ENCODE measurements at regions not wholly inside any gene's neighbourhood (a gene's known extent, or its start where the extent isn't known, plus 50 kb on each side); places are given as distances from the start of the nearest gene placed in this dataset.

- TF ChIP-seq EZH2 (IDR thresholded peaks at IDR 0.05), result no peak
- no peak for TF ChIP-seq POLR2AphosphoS5 (IDR thresholded peaks at IDR 0.05; ENCODE audit: borderline replicate concordance, low read depth, low read length)
- no peak for TF ChIP-seq FOXP2 (optimal IDR thresholded peaks at IDR 0.05; ENCODE audit: control extremely low read depth, extremely low read length, insufficient read depth)
Observed at GRCh38 chr18:60067426-60068210, 167.8 kb downstream of the PMAIP1 start.

All from SK-N-MC (cell line).